T-helper 22 cell (primary cell): ENCODE measurements at regions not wholly inside any gene's neighbourhood (a gene's known extent, or its start where the extent isn't known, plus 50 kb on each side); places are given as distances from the start of the nearest gene placed in this dataset.

ENCODE experiments used
- DNase-seq: peaks from one replicate; pipeline ENCODE4 v3.0.0-alpha.2; 2020; ENCODE audit warnings: low read depth

DNA sequence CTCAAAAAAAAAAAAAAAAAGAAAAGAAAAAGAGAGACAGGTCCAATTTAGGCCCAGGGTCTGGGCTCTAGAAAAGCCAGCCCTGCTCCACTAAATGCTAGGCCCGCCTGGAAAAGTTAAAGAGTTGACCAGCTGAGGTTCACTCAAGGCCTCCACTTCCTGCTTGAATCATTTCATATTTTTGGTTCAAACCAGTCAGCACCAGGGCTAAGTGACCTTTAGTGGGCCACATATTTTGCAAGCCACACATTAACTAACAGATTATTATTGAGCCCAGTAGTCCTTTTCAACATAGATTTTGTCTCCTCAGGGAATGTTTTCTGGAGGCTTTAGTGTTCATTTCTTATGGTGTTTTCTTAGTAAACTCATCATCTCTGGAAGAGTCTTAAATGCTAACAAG lies 156.6 kb downstream of the TLR4 start:
- DNase-seq, result no peak

DNA sequence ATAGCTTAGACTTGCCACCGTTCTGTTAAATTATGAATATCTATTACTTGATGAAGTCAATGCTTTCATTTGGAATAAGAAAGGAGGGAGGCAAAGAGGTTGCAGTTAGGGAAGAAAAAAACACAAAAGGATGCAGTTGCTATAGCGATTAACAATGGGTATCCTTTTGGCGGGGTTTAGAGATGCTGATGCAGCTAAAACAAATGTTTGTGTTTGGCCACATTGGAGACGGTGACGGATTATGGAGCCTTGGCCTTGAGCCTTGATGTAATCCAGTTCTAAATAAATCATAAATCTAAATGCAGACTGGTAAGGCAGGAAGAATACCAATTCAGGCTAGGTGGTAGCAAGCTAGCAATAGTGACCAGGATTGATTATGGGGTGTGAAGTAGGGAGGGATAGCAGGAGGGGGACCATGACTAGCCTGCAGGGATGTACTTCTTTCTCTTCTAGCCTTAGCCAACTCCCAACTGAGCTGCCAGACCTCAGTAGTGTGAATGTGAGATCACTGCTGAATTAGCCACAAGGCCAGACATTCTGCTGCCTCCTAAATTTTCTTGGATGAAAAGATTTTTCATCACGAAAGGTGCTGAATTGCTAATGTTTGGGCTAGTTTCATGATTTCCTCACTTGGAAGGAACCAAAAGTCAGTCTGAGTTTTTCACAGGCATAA lies 160.3 kb downstream of the TLR4 start:
- DNase-seq, result no peak

DNA sequence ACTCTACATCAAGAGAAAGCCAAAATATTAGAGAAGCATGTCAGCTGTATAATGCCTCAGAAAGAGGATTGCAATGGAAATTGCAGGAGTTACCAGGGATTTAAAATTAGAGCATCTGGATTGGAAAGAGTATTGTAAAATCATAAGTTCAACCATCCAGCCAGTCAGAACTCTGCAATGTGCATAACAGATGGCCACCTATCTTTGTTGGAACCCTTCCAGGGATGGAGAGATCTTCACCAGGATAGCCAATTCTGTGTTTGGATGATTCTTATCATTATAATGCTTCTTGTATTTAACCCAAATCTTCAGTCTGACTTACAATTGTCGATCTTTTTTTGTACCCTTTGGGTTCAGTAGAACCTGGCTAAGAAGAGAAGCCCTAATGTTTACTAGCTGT lies 164.4 kb downstream of the TLR4 start:
- DNase-seq, result no peak

DNA sequence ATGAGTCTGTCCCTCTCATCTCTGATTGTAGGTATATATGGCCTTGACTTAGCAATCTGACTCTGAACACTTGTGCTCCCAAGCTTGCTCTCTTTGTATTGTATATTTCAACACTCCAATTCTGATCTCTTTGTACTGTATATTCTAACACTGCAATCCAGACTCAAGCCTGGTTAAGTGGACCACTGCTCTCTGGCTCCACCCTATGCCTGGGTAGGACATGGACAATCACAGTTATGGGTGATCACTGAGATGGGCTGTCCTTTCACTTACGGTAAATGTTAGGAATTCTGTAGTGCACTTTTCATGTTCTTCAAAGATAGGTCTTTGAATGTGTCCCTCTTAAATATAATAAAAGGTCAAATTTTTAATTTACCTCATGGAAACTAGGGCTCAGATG lies 165.1 kb downstream of the TLR4 start:
- no peak for DNase-seq

DNA sequence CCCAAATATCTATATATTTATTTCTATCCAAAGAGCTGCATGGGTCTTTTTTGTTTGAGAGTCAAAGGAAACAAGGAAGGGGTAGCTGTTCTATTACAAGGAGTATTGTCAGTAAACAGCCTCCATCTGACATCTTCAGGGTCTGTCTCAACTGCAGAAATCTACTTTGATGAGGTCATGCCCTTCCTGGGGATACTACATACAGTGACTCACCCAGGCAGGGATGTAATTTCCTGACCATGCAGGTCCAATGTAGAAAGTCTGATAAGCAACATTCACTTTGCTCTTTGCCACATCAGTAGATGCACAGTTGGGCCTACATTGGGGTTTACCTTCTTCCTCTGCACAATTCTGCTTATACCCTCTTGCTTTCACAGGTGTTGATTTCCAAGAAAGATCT lies 165.5 kb downstream of the TLR4 start:
- DNase-seq, result no peak

DNA sequence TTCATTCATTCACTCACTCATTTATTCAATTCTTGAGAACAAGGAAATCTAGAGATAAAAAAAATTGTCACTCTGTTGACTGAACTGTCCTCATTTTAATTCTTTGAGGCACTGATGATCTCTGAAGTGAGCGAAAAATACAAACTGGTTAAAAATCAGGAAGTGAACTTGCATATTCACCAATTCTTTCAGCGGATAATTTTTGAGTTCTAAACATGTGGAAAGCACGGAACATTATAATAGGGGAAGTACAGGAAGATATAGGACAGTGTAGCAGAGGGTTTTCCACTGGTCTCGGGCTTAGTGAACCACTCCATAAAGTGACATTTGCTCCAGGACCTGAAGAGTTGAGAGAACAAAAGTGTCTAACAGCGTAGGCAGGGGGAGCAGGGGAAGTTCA lies 169.5 kb downstream of the TLR4 start:
- no peak for DNase-seq

DNA sequence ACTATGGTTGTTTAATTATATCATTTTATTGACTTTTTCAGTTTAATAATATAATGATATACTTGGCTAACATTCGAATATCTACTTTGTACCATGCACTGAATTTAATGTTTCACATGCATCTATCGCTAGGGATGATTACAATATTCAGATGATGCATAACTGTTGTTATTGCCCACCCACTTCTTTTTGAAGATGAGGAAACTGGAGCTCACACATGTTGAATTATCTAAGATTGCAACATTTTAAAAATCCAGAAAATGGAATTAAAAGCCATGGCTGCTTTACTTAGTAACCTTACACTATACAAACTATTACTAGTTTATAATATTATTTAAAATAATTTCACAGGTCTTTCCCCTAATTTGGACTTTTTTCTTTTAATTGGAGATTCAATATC lies 171.7 kb downstream of the TLR4 start:
- no peak for DNase-seq

GRCh38 chr9:117882171-117882570 lies 178.0 kb downstream of the TLR4 start:
- no peak for DNase-seq

GRCh38 chr9:117886616-117887015 lies 182.4 kb downstream of the TLR4 start:
- DNase-seq, result no peak

GRCh38 chr9:117887383-117887782 lies 183.2 kb downstream of the TLR4 start:
- DNase-seq, result no peak

- no peak for DNase-seq
Measured at GRCh38 chr9:117887941-117888340, 183.7 kb downstream of the TLR4 start.

- DNase-seq, result no peak
Measured at GRCh38 chr9:117903453-117903852, 199.2 kb downstream of the TLR4 start.

- no peak for DNase-seq
Measured at GRCh38 chr9:117906763-117907162, 202.6 kb downstream of the TLR4 start.

- DNase-seq, result no peak
Measured at GRCh38 chr9:117907420-117907819, 203.2 kb downstream of the TLR4 start.

DNA sequence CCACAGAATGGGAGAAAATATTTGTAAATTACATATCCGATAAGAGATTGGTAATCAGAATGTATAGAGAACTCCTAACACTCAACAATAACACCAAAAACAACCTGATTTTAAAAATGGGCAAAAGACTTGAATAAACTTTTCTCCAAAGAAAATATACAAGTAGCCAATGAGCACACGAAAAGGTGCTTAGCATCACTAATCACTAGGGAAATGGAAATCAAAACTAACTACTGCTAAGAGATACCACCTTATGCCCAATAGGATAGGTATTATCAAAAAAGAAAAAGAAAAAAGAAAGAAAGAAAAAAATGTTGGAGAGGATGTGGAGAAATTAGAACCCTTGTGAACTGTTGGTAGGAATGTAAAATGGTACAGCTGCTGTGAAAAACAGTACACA lies 212.1 kb downstream of the TLR4 start:
- DNase-seq, result no peak

DNA sequence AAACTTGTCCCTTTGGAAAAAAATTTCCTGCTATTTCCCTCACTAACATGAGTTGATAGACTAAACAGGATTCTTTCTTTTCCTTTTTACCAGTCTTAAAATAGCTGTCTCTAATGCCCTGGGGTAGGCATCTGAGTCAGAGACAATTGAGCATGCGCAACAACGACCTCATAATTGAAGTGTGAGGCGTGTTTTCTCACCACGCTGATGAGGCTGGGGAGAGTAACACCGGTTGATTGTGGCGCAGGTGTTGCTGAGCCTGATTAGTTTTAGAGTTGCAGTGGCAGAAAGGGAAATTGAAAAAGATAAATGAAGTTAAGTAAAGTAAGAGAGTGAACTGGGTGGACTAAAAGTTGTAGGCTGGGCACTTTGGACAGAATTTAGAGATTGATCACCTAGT lies 213.7 kb downstream of the TLR4 start:
- no peak for DNase-seq

GRCh38 chr9:117919538-117919937 lies 215.3 kb downstream of the TLR4 start:
- no peak for DNase-seq

DNA sequence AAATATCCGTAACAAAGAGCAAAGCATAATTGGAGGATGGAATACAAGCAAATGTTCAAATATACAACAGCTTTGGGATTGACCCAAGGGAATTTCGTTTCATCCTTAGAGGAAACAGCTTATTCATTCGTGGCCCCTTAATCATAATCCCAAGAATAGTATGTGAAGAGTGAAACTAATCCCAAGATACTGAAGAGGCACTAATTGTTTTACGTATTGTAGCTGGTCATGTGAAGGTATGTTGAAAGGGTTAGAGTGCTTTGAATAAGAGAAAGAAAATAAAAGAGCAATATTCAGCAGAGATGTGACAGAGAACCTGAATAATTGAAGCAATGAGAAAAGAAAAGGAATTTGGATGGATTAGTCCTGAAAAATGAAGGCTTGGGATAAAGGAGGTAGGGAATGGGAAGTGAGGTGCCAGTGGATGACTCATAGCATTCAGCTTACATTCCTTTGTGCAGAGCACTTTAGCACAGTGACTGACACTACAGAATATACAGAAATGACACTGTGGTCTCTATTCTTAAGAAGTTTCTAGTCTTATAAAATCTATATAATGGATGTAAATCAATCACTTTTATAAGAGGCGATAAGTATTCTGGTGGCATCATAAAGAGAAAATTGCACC lies 221.9 kb downstream of the TLR4 start:
- no peak for DNase-seq

GRCh38 chr9:117927354-117927753 lies 223.2 kb downstream of the TLR4 start:
- DNase-seq, result no peak

- DNase-seq, result no peak
Measured at GRCh38 chr9:117929868-117930267, 225.7 kb downstream of the TLR4 start.

GRCh38 chr9:117932585-117932984 lies 228.4 kb downstream of the TLR4 start:
- no peak for DNase-seq

DNA sequence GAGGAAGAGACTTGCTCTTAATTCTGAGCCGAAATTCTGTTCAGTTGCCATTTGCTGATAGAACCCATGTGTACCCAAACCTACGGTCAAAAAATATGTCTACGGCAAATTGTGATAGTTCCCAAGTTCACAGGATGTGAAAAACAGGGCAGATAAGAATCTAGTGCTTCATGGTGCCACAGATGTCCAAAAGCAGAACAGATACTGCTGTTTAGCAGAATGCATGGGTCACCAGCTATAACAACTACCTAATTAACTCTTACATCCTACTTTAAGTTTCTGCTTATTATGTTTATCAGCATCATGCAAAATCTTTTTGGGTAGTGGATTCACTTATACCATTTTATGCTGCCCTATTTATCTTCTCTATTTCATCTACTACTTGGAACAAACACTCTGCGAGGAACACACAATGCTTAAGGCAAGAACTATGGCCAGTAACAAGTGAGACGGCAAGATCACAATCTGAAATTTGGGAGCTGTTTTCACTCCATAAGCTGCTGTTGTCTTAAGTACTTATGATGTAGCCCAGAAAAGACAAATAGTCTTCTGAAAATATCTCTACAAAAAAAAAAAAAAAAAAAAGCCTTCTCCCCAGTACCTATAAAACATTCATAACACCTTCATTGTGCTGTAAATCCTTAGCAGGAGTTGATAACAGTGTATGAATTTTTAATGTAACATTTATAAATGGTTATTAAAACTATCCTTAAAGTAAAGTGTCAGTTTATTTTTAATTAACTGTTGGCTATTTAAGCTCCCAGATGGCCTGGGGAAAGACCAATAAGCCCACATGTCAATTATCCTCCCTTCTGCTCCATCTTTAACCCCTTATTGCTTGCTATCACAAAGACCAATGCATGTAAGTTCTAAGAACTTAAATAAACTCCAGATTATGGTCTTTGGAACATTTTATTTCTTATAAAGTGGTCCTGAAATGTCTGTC lies 232.3 kb downstream of the TLR4 start:
- no peak for DNase-seq

GRCh38 chr9:117938086-117938485 lies 233.9 kb downstream of the TLR4 start:
- DNase-seq, result no peak
